Pancreas (tissue), 10 donors: ENCODE measurements at regions not wholly inside any gene's neighbourhood (a gene's known extent, or its start where the extent isn't known, plus 50 kb on each side); places are given as distances from the start of the nearest gene placed in this dataset.
A peak's percentile ranks its signal among the peaks of the same experiment; 100 is the strongest.

Source experiments
- ATAC-seq, 4 donors: fragments of 200-7000 bp; cut with Tn5 transposase; one replicate each; pipeline versions ENCODE4 v1.8.0 to v1.9.1; 2020; ENCODE audit warnings: mild to moderate bottlenecking in 4 of 4, moderate library complexity in 4 of 4
- DNase-seq, 6 donors: peaks; one replicate each; pipeline ENCODE4 v3.0.0-alpha.2; 2020
- FAIRE-seq: peaks from 2 replicates; lab custom pipeline; 2012; peaks lifted over from hg19 to GRCh38; lab: Jason Lieb, UNC
- H3K27ac ChIP-seq, 4 donors: fragments of 200-600 bp; sonication (generic); 1 replicate in 3 of 4; 2 replicates in 1 of 4; pipeline versions ENCODE4 v1.5.0 to v1.8.0; 2020
- H3K27me3 ChIP-seq, 4 donors: fragments of 200-600 bp; one replicate each; pipeline ENCODE4 v1.8.0; 2021
- H3K36me3 ChIP-seq, 3 donors: fragments of 200-600 bp; sonication (generic) in 1 of 3; one replicate each; pipeline versions ENCODE4 v1.5.0 to v1.8.0; 2020 to 2021
- H3K4me1 ChIP-seq, 3 donors: fragments of 200-600 bp; one replicate each; pipeline ENCODE4 v1.8.0; 2021
- H3K4me3 ChIP-seq, 4 donors: fragments of 200-600 bp; sonication (generic) in 2 of 4; one replicate each; pipeline versions ENCODE4 v1.5.0 to v1.8.0; 2020 to 2021
- H3K9me3 ChIP-seq, 4 donors: fragments of 200-600 bp; one replicate each; pipeline ENCODE4 v1.8.0; 2021
- WGBS, 2 donors: extraction: QIAGEN DNeasy Blood & Tissue Kit; methylation state at CpG; one replicate each; pipeline ENCODE4 v1.1.7; 2013; 5-methylcytosine and 5-hydroxymethylcytosine counted together
- intact Hi-C, 3 donors: fragments of 100-400 bp; cut with DNase I; formaldehyde crosslinking; loops; one replicate each; pipeline versions ENCODE4 v1.11.1 to v1.14.2; 2022
- TF ChIP-seq, protein P1 (sequence below), 4 donors: fragments of 200-600 bp; sonication (generic) in 3 of 4; IDR thresholded peaks; one replicate each; pipeline versions ENCODE4 v1.5.0 to v1.8.0; 2021; ENCODE audit warnings: antibody characterized with exemption in 4 of 4
- donor health status: healthy with polysubstance abuse.
- donor health status: DM: no; HTN: no; CAD: no; lungs with moderate emphysema.
- donor health status: DM: no; HTN: no; CAD: no.
- donor health status: control.
- donor health status: control.
- donor health status: Bipolar disorder and iron deficiency.
- donor health status: DM: yes; HTN: yes; CAD: no.
- donor health status: DM: no; HTN: no; CAD: no.
- donor health status: DM: no; HTN: no; CAD: no.
- donor health status: DM: yes; HTN: yes; CAD: no.

GRCh38 chr3:197376020-197376419 lies 77.6 kb upstream of the DLG1 start:
- Histone ChIP-seq H3K4me1 (no peaks in the 10 kb centered on the region), H3K4me3 (no peak overlapping the region), H3K27me3 (no peaks in the 10 kb centered on the region), H3K9me3 (no peaks in the 10 kb centered on the region), H3K36me3 (no peaks in the 10 kb centered on the region), H3K27ac (no peak overlapping the region)
- DNase-seq, result no peak
- no peak for FAIRE-seq
- TF ChIP-seq, protein P1, sequence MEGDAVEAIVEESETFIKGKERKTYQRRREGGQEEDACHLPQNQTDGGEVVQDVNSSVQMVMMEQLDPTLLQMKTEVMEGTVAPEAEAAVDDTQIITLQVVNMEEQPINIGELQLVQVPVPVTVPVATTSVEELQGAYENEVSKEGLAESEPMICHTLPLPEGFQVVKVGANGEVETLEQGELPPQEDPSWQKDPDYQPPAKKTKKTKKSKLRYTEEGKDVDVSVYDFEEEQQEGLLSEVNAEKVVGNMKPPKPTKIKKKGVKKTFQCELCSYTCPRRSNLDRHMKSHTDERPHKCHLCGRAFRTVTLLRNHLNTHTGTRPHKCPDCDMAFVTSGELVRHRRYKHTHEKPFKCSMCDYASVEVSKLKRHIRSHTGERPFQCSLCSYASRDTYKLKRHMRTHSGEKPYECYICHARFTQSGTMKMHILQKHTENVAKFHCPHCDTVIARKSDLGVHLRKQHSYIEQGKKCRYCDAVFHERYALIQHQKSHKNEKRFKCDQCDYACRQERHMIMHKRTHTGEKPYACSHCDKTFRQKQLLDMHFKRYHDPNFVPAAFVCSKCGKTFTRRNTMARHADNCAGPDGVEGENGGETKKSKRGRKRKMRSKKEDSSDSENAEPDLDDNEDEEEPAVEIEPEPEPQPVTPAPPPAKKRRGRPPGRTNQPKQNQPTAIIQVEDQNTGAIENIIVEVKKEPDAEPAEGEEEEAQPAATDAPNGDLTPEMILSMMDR (IDR thresholded peaks at IDR 0.05), result no peak
- intact Hi-C loops, result no loop called here
- WGBS, 2 donors, result 89 to 95% methylated on average over 4 of the region's 4 CpGs
- ATAC-seq, result no peak

- no peaks in the 10 kb centered on the region for H3K9me3 ChIP-seq
- no peaks in the 10 kb centered on the region for H3K36me3 ChIP-seq
- no peaks in the 10 kb centered on the region for H3K4me1 ChIP-seq
- H3K27me3 ChIP-seq, result no peaks in the 10 kb centered on the region
- TF ChIP-seq, protein P1 (IDR thresholded peaks at IDR 0.05), result no peak
- intact Hi-C loops, result no loop called here
- H3K4me3 ChIP-seq, result no peak overlapping the region
- WGBS, 2 donors, result 88 to 89% methylated on average over 11 of the region's 11 CpGs
- ATAC-seq (no peak), DNase-seq (no peak), FAIRE-seq (no peak)
- no peak overlapping the region for H3K27ac ChIP-seq
Measured at GRCh38 chr3:197375001-197375441, 76.6 kb upstream of the DLG1 start.

- Histone ChIP-seq H3K27me3 (no peaks in the 10 kb centered on the region), H3K27ac (no peak overlapping the region), H3K4me1 (no peaks in the 10 kb centered on the region), H3K9me3 (no peaks in the 10 kb centered on the region), H3K4me3 (no peak overlapping the region), H3K36me3 (no peaks in the 10 kb centered on the region)
- FAIRE-seq, result no peak
- TF ChIP-seq, protein P1 (IDR thresholded peaks at IDR 0.05), result no peak
- DNase-seq, result no peak
- intact Hi-C loops, result no loop called here
- 82 to 87% methylated on average over 8 of the region's 8 CpGs for WGBS, 2 donors
- no peak for ATAC-seq
Measured at GRCh38 chr3:197373096-197373495, 74.7 kb upstream of the DLG1 start.

DNA sequence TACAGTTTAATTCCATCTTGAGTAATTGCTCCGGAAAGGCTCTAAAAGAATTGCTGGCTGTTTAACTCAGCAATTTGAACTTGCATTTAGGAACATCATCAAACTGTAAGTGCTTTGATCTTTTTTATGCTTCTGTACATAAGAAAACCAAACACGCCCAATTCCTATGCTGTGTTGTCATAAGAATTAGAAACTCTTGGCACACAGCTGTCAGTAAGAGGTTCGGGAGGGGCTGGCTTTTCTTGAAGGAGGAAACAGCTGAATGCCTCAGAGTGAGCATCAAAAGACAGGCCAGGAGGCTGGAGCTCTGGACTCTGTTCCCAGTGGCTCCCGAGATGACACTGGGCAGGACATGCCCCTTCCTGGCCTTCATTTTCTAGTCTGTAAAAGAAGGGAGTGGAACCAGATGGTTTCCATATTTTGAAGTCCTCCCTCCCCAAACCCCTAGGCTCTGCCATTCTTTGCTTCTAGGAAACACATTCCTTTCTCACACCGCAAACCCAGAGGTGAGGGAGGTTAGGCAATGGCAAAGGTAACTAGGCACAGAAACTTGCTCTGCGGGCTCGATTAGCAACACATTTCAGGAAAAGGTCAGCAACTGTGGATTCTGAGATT lies 73.7 kb upstream of the DLG1 start:
- no peak for FAIRE-seq
- no peak overlapping the region for H3K27ac ChIP-seq
- TF ChIP-seq, protein P1 (IDR thresholded peaks at IDR 0.05), result no peak

DNA sequence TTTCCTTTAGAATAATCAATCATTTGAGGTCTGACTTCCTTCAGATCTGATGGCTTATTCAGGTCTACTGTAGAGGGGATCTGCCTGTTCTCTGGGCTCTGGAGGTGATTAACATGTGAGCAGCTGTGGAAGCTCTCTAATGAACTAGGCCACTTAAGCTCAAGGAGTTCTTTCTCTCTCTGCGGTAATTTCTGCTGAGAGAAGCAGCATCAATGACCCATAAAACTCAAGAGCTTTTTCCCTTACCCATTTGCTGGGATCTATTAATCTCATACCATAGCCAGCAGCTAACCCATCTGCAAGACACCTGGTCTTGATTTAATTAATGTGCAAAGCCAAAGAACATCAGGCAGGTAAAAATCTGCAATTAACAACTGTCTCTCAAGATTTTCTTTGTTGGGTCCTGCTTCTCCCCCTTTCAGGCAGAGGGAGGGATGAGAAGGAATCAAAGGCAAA lies 73.2 kb upstream of the DLG1 start:
- no peaks in the 10 kb centered on the region for H3K27me3 ChIP-seq
- H3K36me3 ChIP-seq, result no peaks in the 10 kb centered on the region
- H3K4me1 ChIP-seq, result no peaks in the 10 kb centered on the region
- H3K9me3 ChIP-seq, result no peaks in the 10 kb centered on the region
- no peak for FAIRE-seq
- peak in 2 of 4 donors; percentile 43 to 49 for ATAC-seq
- DNase-seq, result no peak
- no peak overlapping the region for H3K4me3 ChIP-seq
- intact Hi-C loops, result no loop called here
- TF ChIP-seq, protein P1 (IDR thresholded peaks at IDR 0.05), result no peak
- WGBS, 2 donors, result 60 to 72% methylated on average over 1 of the region's 1 CpG
- no peak overlapping the region for H3K27ac ChIP-seq

More for the DNA sequence above, 73.7 kb upstream of the DLG1 start:
- no peaks in the 10 kb centered on the region for H3K36me3 ChIP-seq
- ATAC-seq, result peak in 2 of 4 donors; percentile 23 to 50
- intact Hi-C loops, result no loop called here
- no peaks in the 10 kb centered on the region for H3K27me3 ChIP-seq
- DNase-seq, result no peak
- WGBS, 2 donors, result 68 to 75% methylated on average over 7 of the region's 7 CpGs
- no peaks in the 10 kb centered on the region for H3K9me3 ChIP-seq
- H3K4me3 ChIP-seq, result no peak overlapping the region
- no peaks in the 10 kb centered on the region for H3K4me1 ChIP-seq
